Endothelial cell (in vitro differentiated cells): ENCODE measurements at regions not wholly inside any gene's neighbourhood (a gene's known extent, or its start where the extent isn't known, plus 50 kb on each side); places are given as distances from the start of the nearest gene placed in this dataset.

Experiments used
- DNase-seq: peaks from one replicate; pipeline ENCODE4 v3.0.0; 2021; ENCODE audit warnings: low spot score
- H3K27ac Mint-ChIP-seq: one replicate; pipeline ENCODE4 v1.8.0; 2021; ENCODE audit warnings: mixed read lengths, inconsistent platforms; ENCODE audit not compliant: unreplicated experiment
- H3K27me3 Mint-ChIP-seq: one replicate; pipeline ENCODE4 v1.8.0; 2021; ENCODE audit warnings: mild to moderate bottlenecking, moderate library complexity, mixed read lengths, inconsistent platforms; ENCODE audit not compliant: unreplicated experiment
- H3K36me3 Mint-ChIP-seq: one replicate; pipeline ENCODE4 v1.8.0; 2021; ENCODE audit warnings: mild to moderate bottlenecking, low read depth, mixed read lengths, inconsistent platforms; ENCODE audit not compliant: unreplicated experiment
- H3K4me1 Mint-ChIP-seq: one replicate; pipeline ENCODE4 v1.8.0; 2021; ENCODE audit warnings: mild to moderate bottlenecking, mixed read lengths, inconsistent platforms; ENCODE audit not compliant: unreplicated experiment
- H3K4me3 Mint-ChIP-seq: one replicate; pipeline ENCODE4 v1.8.0; 2021; ENCODE audit warnings: mild to moderate bottlenecking, mixed read lengths, inconsistent platforms; ENCODE audit not compliant: unreplicated experiment
- H3K9me3 Mint-ChIP-seq: one replicate; pipeline ENCODE4 v1.8.0; 2021; ENCODE audit warnings: mixed read lengths, inconsistent platforms; ENCODE audit not compliant: unreplicated experiment
- TF ChIP-seq, protein P1 (sequence below): fragments of 200-600 bp; sonication (generic); IDR thresholded peaks from one replicate; pipeline ENCODE4 v1.5.0; 2021; ENCODE audit warnings: antibody characterized with exemption; ENCODE audit not compliant: unreplicated experiment

DNA sequence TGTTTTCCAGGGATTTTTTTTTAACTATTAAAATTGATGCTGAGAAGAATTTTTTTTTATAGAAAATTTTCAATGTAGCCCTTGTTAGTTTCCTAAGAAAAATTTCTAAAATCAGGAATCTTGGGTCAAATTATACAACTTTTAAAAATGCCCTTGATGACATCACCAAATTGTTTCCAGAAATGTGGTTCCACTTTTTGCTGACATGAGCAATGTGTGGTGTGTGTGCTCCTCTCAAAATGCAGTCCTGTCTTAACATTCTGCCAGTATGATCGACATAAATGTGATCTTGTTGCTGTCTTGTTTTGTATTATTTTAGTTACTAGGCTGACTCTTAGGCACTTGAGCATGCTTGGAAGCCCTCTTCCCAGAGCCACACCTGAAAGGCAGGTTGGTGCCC is 89.7 kb upstream of the ST6GAL2 start:
- no peak for DNase-seq
- Mint-ChIP-seq H3K27ac (no peak overlapping the region), H3K4me1 (peaks cover 12% of the 10 kb centered on the region), H3K27me3 (no peaks in the 10 kb centered on the region), H3K9me3 (no peaks in the 10 kb centered on the region), H3K36me3 (no peaks in the 10 kb centered on the region), H3K4me3 (no peak overlapping the region)
- TF ChIP-seq, protein P1, sequence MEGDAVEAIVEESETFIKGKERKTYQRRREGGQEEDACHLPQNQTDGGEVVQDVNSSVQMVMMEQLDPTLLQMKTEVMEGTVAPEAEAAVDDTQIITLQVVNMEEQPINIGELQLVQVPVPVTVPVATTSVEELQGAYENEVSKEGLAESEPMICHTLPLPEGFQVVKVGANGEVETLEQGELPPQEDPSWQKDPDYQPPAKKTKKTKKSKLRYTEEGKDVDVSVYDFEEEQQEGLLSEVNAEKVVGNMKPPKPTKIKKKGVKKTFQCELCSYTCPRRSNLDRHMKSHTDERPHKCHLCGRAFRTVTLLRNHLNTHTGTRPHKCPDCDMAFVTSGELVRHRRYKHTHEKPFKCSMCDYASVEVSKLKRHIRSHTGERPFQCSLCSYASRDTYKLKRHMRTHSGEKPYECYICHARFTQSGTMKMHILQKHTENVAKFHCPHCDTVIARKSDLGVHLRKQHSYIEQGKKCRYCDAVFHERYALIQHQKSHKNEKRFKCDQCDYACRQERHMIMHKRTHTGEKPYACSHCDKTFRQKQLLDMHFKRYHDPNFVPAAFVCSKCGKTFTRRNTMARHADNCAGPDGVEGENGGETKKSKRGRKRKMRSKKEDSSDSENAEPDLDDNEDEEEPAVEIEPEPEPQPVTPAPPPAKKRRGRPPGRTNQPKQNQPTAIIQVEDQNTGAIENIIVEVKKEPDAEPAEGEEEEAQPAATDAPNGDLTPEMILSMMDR: no peak

DNA sequence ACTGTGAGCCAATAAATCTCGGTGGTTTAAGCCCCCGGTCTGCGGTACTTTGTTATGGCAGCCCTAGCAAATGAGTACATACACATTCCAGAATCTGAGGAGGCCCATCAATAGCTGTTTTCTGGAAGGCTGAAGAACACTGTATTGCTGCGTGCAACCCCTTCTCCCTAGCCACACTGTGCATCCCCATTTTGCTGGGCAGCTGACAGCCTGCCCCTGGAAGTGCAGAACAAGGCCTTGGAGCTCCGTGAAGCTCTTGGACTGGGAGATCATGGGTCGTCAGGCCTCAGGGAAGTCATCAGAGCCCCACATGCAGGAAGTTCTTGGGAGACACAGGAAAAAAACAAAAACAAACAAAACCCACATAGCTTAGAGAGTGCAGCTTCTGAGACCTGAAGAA is 90.6 kb upstream of the ST6GAL2 start:
- Mint-ChIP-seq H3K4me1 (peaks cover 12% of the 10 kb centered on the region), H3K9me3 (no peaks in the 10 kb centered on the region), H3K36me3 (no peaks in the 10 kb centered on the region), H3K27me3 (no peaks in the 10 kb centered on the region), H3K27ac (no peak overlapping the region), H3K4me3 (no peak overlapping the region)
- DNase-seq: no peak
- TF ChIP-seq, protein P1: no peak

DNA sequence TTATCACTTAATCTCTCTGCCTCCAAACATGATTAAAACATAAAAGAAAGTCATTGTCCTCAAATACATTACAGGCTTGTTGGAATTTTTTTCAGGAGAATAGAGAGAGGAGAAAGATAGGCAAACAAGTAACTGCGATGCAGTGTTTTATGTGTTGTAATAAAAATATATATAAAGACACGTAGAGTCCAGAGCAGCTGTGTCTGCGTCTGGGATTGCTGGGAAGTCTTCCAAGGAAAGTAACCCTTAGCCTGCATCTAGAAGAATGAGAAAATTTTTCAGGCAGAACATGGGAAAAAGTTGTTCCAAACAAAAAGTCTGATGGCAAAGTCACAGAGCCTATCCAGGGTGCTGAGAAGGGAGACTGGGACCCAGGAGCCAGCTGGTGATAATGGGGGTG is 91.8 kb upstream of the ST6GAL2 start:
- no peaks in the 10 kb centered on the region for H3K9me3 Mint-ChIP-seq
- H3K36me3 Mint-ChIP-seq: no peaks in the 10 kb centered on the region
- no peak for DNase-seq
- H3K4me3 Mint-ChIP-seq: no peak overlapping the region
- TF ChIP-seq, protein P1: no peak
- H3K4me1 Mint-ChIP-seq: peaks cover 12% of the 10 kb centered on the region
- H3K27me3 Mint-ChIP-seq: no peaks in the 10 kb centered on the region
- no peak overlapping the region for H3K27ac Mint-ChIP-seq

DNA sequence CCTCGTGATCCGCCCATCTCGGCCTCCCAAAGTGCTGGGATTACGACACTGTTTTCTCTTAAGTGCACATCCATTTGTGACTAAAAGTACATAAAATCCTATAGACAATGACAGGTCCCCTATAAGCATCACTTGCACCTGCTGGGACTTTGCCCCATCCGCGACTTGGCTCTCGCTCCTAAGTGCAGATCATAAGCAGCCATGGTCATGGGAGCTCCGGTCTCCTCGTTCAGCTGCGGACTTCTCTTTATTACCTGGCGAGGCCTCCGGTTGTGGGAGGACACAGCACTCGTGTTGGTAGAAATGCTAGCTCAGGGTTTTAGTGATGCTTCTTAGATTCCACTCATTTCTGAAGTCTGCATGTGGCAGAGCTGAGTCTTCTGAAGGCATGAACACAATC is 92.7 kb upstream of the ST6GAL2 start:
- Mint-ChIP-seq H3K4me3 (no peak overlapping the region), H3K36me3 (no peaks in the 10 kb centered on the region), H3K27ac (no peak overlapping the region), H3K9me3 (no peaks in the 10 kb centered on the region), H3K27me3 (no peaks in the 10 kb centered on the region), H3K4me1 (peaks cover 12% of the 10 kb centered on the region)
- TF ChIP-seq, protein P1: no peak
- no peak for DNase-seq

DNA sequence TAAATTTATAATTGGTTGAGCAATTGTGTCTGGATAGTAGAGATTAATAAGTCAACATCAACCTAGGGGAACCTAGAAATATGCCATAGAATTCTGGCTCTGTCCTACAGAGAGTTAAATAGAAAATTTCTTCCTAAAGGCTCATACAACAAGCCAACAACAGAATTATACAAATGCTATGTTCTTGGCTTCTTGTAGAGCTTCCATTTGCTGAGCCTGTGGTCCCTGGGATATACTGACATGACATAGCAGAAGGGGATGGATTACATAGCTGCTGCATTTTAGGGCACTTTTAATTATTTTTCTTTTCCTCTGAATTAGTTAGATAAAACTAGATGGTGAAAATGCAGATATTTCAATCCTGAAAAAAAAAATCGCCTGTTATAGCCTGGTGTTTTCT is 95.5 kb upstream of the ST6GAL2 start:
- no peaks in the 10 kb centered on the region for H3K27me3 Mint-ChIP-seq
- DNase-seq: no peak
- peaks cover 6% of the 10 kb centered on the region for H3K4me1 Mint-ChIP-seq
- TF ChIP-seq, protein P1: no peak
- no peaks in the 10 kb centered on the region for H3K36me3 Mint-ChIP-seq
- no peaks in the 10 kb centered on the region for H3K9me3 Mint-ChIP-seq
- H3K4me3 Mint-ChIP-seq: no peak overlapping the region
- H3K27ac Mint-ChIP-seq: no peak overlapping the region
